GM13976 (cell line): ENCODE measurements at regions not wholly inside any gene's neighbourhood (a gene's known extent, or its start where the extent isn't known, plus 50 kb on each side); places are given as distances from the start of the nearest gene placed in this dataset.

ENCODE experiments used
- DNase-seq: peaks from one replicate; pipeline ENCODE4 v3.0.0; 2012; ENCODE audit warnings: low spot score
- CTCF ChIP-seq: IDR thresholded peaks from 2 replicates; pipeline ENCODE4 v1.5.1; 2012; ENCODE audit warnings: borderline replicate concordance, mild to moderate bottlenecking; ENCODE audit not compliant: insufficient read depth; ENCODE audit errors: extremely low read depth, missing control alignments, control extremely low read depth
- in situ Hi-C: fragments of 300-500 bp; cut with MboI; formaldehyde crosslinking; loops from one replicate; pipeline ENCODE4 v1.12.0; 2022; ENCODE audit warnings: low sequenced_read_pairs, mixed read lengths, inconsistent platforms; ENCODE audit not compliant: unreplicated experiment

GRCh38 chr1:209412036-209412435 is 171.5 kb upstream of the CAMK1G start:
- in situ Hi-C loops = no loop called here
- TF ChIP-seq CTCF = no peak
- no peak for DNase-seq

- no peak for DNase-seq
- in situ Hi-C loops = no loop called here
- no peak for TF ChIP-seq CTCF
Observed at GRCh38 chr1:209412566-209412965, 170.9 kb upstream of the CAMK1G start.

GRCh38 chr1:209413062-209413461 is 170.5 kb upstream of the CAMK1G start:
- in situ Hi-C loops = no loop called here
- no peak for TF ChIP-seq CTCF
- DNase-seq = no peak

- TF ChIP-seq CTCF = no peak
- no peak for DNase-seq
- in situ Hi-C loops = no loop called here
Observed at GRCh38 chr1:209414803-209415329, 168.6 kb upstream of the CAMK1G start.

GRCh38 chr1:209416039-209416438 is 167.5 kb upstream of the CAMK1G start:
- TF ChIP-seq CTCF = no peak
- DNase-seq = no peak

GRCh38 chr1:209416716-209417115 is 166.8 kb upstream of the CAMK1G start:
- no peak for TF ChIP-seq CTCF
- in situ Hi-C loops = no loop called here
- DNase-seq = no peak

More at GRCh38 chr1:209416039-209416438, 167.5 kb upstream of the CAMK1G start:
- in situ Hi-C loops = no loop called here

GRCh38 chr1:209417761-209418160 is 165.8 kb upstream of the CAMK1G start:
- no peak for TF ChIP-seq CTCF
- DNase-seq = no peak
- in situ Hi-C loops = no loop called here
